IgD-negative memory B cell (primary cell): ENCODE measurements at regions not wholly inside any gene's neighbourhood (a gene's known extent, or its start where the extent isn't known, plus 50 kb on each side); places are given as distances from the start of the nearest gene placed in this dataset.

ENCODE experiments used
- H3K27ac Mint-ChIP-seq, 3 donors: one replicate each; pipeline ENCODE4 v1.8.0; 2020 to 2022; ENCODE audit warnings: mild to moderate bottlenecking in 3 of 3, mixed read lengths in 3 of 3, moderate library complexity in 1 of 3
- H3K27me3 Mint-ChIP-seq: one replicate; pipeline ENCODE4 v1.8.0; 2021; ENCODE audit warnings: mixed read lengths
- H3K36me3 Mint-ChIP-seq: one replicate; pipeline ENCODE4 v1.8.0; 2020; ENCODE audit warnings: mild to moderate bottlenecking, mixed read lengths
- H3K4me1 Mint-ChIP-seq, 3 donors: one replicate each; pipeline ENCODE4 v1.8.0; 2020 to 2022; ENCODE audit warnings: mixed read lengths in 3 of 3, mild to moderate bottlenecking in 1 of 3
- H3K4me3 Mint-ChIP-seq, 4 donors: one replicate each; pipeline ENCODE4 v1.8.0; 2020 to 2022; ENCODE audit warnings: mild to moderate bottlenecking in 4 of 4, mixed read lengths in 4 of 4, moderate library complexity in 3 of 4
- H3K9me3 Mint-ChIP-seq, 3 donors: one replicate each; pipeline ENCODE4 v1.8.0; 2020 to 2021; ENCODE audit warnings: mixed read lengths in 3 of 3, mild to moderate bottlenecking in 1 of 3

GRCh38 chr5:135649435-135649834 lies 70.6 kb upstream of the CXCL14 start:
- H3K9me3 Mint-ChIP-seq = peaks cover 0 to 6% (median 2%) of the 10 kb centered on the region in 3 donors
- H3K4me3 Mint-ChIP-seq = no peak overlapping the region
- H3K4me1 Mint-ChIP-seq = no peaks in the 10 kb centered on the region
- no peaks in the 10 kb centered on the region for H3K36me3 Mint-ChIP-seq
- no peaks in the 10 kb centered on the region for H3K27me3 Mint-ChIP-seq
- H3K27ac Mint-ChIP-seq = no peak overlapping the region

DNA sequence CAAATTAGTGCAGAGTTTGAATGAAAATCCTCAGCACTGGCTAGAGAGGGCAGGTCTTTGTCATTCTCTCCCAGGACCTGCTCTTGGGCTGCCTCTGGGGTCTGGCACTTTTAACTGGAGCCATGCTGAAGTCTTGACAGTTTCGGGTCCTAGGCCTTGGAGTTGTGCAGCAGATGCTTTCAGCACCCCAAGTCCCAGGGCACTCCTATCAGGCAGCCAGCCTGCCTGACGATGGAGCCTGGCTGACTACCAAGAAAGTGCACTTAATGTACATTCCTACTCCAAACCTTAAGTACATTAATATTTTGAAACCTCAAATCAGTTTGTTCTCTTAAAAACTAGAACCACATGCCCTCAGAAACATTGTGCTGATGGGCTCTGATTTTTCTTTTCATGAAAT lies 69.3 kb upstream of the CXCL14 start:
- Mint-ChIP-seq H3K27ac (no peak overlapping the region), H3K27me3 (no peaks in the 10 kb centered on the region), H3K36me3 (no peaks in the 10 kb centered on the region), H3K9me3 (peaks cover 0 to 6% (median 0%) of the 10 kb centered on the region in 3 donors), H3K4me1 (no peaks in the 10 kb centered on the region), H3K4me3 (no peak overlapping the region)

GRCh38 chr5:135645336-135646180 lies 66.8 kb upstream of the CXCL14 start:
- H3K36me3 Mint-ChIP-seq = no peaks in the 10 kb centered on the region
- H3K4me1 Mint-ChIP-seq = no peaks in the 10 kb centered on the region
- H3K4me3 Mint-ChIP-seq = no peak overlapping the region
- H3K27me3 Mint-ChIP-seq = no peaks in the 10 kb centered on the region
- H3K27ac Mint-ChIP-seq = no peak overlapping the region
- no peaks in the 10 kb centered on the region for H3K9me3 Mint-ChIP-seq

DNA sequence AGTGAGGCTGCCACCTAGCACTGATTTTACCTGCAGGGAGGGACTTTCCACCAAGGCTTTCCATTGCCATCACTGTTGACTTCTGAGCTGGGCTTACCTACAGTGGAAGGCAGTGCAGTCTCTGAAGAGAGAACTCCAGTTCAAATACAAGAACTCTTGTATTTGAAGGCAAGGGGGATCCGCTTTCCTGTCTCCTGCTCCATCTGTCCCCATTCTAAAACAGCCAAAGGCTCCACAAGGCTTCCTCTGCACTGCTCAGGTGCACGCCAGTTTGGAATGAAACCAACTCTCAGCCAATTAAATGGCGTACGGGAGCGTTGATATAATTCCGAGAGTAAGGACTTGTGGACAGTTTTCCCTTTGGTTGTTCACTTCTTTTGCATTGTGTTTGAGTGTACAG lies 66.0 kb upstream of the CXCL14 start:
- H3K4me1 Mint-ChIP-seq = no peaks in the 10 kb centered on the region
- H3K27ac Mint-ChIP-seq = no peak overlapping the region
- peaks cover 0 to 2% (median 0%) of the 10 kb centered on the region in 3 donors for H3K9me3 Mint-ChIP-seq
- H3K27me3 Mint-ChIP-seq = no peaks in the 10 kb centered on the region
- no peak overlapping the region for H3K4me3 Mint-ChIP-seq
- H3K36me3 Mint-ChIP-seq = no peaks in the 10 kb centered on the region

- no peak overlapping the region for H3K27ac Mint-ChIP-seq
- H3K4me3 Mint-ChIP-seq = no peak overlapping the region
- no peaks in the 10 kb centered on the region for H3K36me3 Mint-ChIP-seq
- H3K4me1 Mint-ChIP-seq = no peaks in the 10 kb centered on the region
- peaks cover 0 to 2% (median 0%) of the 10 kb centered on the region in 3 donors for H3K9me3 Mint-ChIP-seq
- no peaks in the 10 kb centered on the region for H3K27me3 Mint-ChIP-seq
These were observed 65.3 kb upstream of the CXCL14 start for GRCh38 chr5:135643881-135644766.

GRCh38 chr5:135642934-135643333 lies 64.1 kb upstream of the CXCL14 start:
- no peaks in the 10 kb centered on the region for H3K4me1 Mint-ChIP-seq
- no peaks in the 10 kb centered on the region for H3K36me3 Mint-ChIP-seq
- H3K9me3 Mint-ChIP-seq = peaks cover 0 to 2% (median 0%) of the 10 kb centered on the region in 3 donors
- no peaks in the 10 kb centered on the region for H3K27me3 Mint-ChIP-seq
- H3K4me3 Mint-ChIP-seq = no peak overlapping the region
- H3K27ac Mint-ChIP-seq = no peak overlapping the region

DNA sequence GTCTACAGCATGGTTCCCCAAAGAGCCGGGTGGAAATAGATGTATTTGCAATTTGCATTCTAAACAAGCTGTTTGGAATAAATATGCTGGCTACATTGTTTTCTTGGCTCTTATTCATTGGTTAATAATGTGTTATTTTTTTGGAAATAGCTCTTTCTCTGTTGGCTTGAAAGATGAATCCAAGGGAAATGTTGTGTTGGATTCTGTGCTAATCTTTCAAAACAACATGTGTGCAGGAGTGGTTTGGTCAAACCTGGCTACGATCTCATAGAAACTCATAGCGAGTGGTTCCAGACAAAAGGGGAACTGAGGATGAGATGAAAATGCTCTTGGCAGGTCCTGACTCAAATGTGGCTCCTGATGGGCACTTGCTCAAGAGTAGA lies 63.7 kb upstream of the CXCL14 start:
- H3K27ac Mint-ChIP-seq = no peak overlapping the region
- H3K4me1 Mint-ChIP-seq = no peaks in the 10 kb centered on the region
- H3K36me3 Mint-ChIP-seq = no peaks in the 10 kb centered on the region
- no peaks in the 10 kb centered on the region for H3K27me3 Mint-ChIP-seq
- no peak overlapping the region for H3K4me3 Mint-ChIP-seq
- H3K9me3 Mint-ChIP-seq = peaks cover 0 to 2% (median 0%) of the 10 kb centered on the region in 3 donors

DNA sequence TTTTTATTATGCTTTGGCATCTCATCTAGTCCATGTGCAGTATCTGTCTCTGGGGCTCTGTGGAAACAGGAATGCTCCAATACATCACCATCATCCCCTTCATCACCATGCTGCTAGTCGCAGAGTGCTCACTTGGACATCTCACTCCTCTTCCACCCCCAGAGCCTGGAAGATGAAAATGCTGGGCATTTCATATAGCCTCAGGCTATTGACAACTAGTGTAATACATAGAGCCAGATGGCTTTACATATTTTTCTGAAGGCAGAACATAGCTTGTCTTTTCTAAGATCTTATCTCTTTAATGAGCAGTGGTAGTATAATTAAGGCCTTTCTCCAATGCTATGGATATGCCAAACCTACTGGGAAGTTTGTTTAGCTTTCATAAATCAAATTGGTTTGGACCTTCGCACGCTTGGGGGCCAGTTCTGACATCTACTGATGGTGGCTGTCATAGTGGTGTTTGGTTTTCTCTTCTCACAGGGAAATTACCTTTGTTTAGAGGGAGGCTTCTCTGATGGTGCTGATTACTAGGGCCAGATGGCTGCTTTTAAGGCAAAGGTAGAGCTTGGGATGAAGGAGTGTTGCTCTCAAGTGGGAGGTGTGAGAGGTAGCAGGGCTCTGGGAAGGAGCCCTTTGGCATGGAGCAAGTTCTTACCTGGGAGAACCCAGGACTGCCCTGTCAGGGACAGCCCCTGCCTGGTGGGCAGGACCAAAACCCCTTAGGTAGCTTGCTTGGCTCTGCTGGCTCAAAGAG lies 63.1 kb upstream of the CXCL14 start:
- Mint-ChIP-seq H3K36me3 (no peaks in the 10 kb centered on the region), H3K27ac (no peak overlapping the region), H3K4me1 (no peaks in the 10 kb centered on the region), H3K27me3 (no peaks in the 10 kb centered on the region), H3K4me3 (no peak overlapping the region), H3K9me3 (peaks cover 0 to 2% (median 0%) of the 10 kb centered on the region in 3 donors)

DNA sequence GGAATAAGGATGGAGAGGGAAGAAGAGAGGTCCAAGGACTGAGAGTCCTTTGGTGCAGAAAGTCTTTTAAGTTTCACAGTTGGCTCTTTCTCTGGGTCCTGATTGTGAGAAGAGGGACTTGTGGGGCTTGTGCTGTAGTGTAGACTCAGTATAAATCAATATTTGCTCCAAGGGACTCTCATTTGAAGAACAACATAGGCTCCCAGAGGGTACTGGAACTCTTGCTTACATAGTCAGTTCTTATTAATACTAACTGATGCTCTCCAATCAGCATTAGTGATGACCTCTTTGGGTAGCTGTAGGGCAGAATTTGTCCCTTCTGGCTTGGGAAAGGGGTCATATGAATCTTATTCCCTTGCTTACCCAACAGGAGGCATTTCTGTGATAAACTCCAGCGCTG lies 62.5 kb upstream of the CXCL14 start:
- H3K27me3 Mint-ChIP-seq = no peaks in the 10 kb centered on the region
- no peak overlapping the region for H3K4me3 Mint-ChIP-seq
- no peaks in the 10 kb centered on the region for H3K4me1 Mint-ChIP-seq
- H3K9me3 Mint-ChIP-seq = peaks cover 0 to 2% (median 0%) of the 10 kb centered on the region in 3 donors
- H3K27ac Mint-ChIP-seq = no peak overlapping the region
- H3K36me3 Mint-ChIP-seq = no peaks in the 10 kb centered on the region

DNA sequence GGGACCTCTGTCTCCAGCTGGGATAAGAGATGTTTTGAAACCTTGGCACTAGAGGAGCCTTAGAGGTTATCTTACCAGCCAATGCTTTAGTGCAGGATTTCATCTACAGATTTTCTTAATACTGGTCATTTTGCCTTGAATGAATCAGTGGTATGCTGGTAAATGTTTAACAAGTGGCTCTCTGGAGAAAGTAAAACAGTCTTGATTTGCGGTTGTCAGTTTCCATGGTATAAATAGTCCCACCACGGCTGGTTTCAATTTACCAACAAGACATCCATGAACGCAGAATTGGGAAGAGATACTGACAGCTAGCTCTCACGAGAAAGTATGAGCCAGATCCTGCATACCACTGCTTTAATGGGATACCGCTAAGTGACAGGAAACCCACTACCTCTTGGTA lies 56.7 kb upstream of the CXCL14 start:
- H3K27me3 Mint-ChIP-seq = peaks cover 2% of the 10 kb centered on the region
- no peak overlapping the region for H3K27ac Mint-ChIP-seq
- no peaks in the 10 kb centered on the region for H3K36me3 Mint-ChIP-seq
- no peak overlapping the region for H3K4me3 Mint-ChIP-seq
- peaks cover 0 to 2% (median 2%) of the 10 kb centered on the region in 3 donors for H3K9me3 Mint-ChIP-seq
- H3K4me1 Mint-ChIP-seq = no peaks in the 10 kb centered on the region

DNA sequence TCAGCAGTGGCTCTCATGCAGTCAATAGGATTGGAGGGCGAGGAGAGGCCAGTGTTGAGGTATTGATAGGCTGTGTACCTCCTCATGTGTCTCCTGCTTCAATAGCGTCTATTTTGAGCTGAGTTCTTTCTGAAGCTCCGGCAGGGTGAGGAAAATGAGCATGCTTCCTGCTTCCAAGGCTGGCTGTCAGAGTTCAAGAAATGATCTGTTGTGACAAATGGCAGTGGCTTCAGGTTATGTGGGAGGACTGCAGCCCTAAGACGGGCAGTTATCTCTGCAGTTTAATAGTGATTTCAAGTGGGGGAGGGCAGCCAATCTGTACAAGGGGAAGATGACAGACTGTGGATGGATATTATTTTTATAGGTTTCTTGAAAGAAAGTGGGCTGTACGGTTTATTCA lies 54.0 kb upstream of the CXCL14 start:
- peaks cover 2% of the 10 kb centered on the region for H3K27me3 Mint-ChIP-seq
- H3K36me3 Mint-ChIP-seq = no peaks in the 10 kb centered on the region
- peaks cover 0 to 2% (median 0%) of the 10 kb centered on the region in 3 donors for H3K9me3 Mint-ChIP-seq
- H3K4me3 Mint-ChIP-seq = no peak overlapping the region
- H3K4me1 Mint-ChIP-seq = no peaks in the 10 kb centered on the region
- H3K27ac Mint-ChIP-seq = no peak overlapping the region

DNA sequence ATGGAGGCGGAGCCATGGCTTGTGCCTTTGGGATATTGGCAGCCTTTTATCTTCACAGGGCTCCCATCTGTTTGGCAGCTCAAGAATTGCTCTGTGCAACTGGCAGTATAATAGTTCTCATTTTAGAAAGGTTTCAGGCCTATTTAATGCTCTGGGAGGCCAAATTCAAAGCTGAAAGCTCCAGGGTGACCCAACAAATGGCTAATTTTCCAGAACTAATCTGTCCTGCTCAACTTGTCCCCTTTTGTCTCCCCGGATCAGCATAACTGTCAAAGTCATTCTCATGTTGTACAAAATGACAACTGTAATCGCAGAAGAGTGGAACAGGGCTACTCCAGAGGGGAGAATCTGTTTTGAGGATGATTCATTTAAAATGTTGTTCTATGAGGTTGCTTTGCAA lies 52.6 kb upstream of the CXCL14 start:
- Mint-ChIP-seq H3K4me3 (no peak overlapping the region), H3K36me3 (no peaks in the 10 kb centered on the region), H3K27ac (no peak overlapping the region), H3K27me3 (peaks cover 4% of the 10 kb centered on the region), H3K4me1 (no peaks in the 10 kb centered on the region), H3K9me3 (peaks cover 0 to 2% (median 0%) of the 10 kb centered on the region in 3 donors)

- Mint-ChIP-seq H3K4me3 (no peak overlapping the region), H3K4me1 (no peaks in the 10 kb centered on the region), H3K27me3 (peaks cover 3% of the 10 kb centered on the region), H3K9me3 (peaks cover 0 to 2% (median 0%) of the 10 kb centered on the region in 3 donors), H3K27ac (no peak overlapping the region), H3K36me3 (no peaks in the 10 kb centered on the region)
These were observed 50.9 kb upstream of the CXCL14 start for GRCh38 chr5:135629666-135630065.

DNA sequence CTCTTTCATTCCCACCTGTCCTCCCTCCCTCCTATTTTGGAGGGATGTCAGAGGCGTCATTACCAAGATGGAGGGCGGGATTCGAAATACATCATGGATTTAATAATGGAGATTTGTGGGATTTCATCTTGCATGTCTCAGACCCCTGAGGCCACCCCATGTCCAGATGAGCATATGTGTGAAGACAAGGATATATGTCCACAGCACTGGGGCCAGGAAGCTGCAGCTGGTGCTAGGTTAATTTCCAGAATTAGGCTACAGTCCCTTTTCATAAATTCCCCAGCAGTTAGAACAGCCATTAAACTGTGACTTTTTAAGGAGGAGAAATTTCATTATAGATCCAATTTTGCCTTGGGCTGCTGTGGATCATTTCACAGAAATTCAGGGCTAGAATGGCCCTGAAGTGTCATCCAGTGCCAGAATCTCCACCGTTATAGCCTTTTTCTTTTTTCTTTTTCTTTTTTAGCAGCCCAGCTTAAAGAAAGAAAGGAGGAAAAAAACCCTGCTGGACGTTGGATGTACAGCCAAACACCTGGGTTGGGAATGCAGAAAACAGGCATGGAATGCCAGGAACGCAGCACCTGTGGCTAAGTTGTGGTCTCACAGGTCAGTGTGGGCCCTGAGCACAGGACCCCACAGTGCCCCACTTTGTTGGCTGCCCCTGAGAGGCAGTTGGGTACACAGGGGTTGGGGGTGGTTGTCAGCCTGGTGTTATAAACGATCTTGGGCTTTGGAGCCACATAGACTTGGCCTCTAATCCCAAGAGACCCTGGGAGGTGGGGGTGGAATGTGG lies 50.2 kb upstream of the CXCL14 start:
- Mint-ChIP-seq H3K9me3 (peaks cover 0 to under 1% (median 0%) of the 10 kb centered on the region in 3 donors), H3K4me1 (no peaks in the 10 kb centered on the region), H3K4me3 (no peak overlapping the region), H3K27me3 (peaks cover 3% of the 10 kb centered on the region), H3K27ac (no peak overlapping the region), H3K36me3 (no peaks in the 10 kb centered on the region)
